Activated CD4-positive, alpha-beta T cell treated with anti-CD3 and anti-CD28 coated beads for 36 hours (primary cell): ENCODE measurements at regions not wholly inside any gene's neighbourhood (a gene's known extent, or its start where the extent isn't known, plus 50 kb on each side); places are given as distances from the start of the nearest gene placed in this dataset.
A peak's percentile ranks its signal among the peaks of the same experiment; 100 is the strongest.

Source experiments
- ATAC-seq: fragments of 200-7000 bp; cut with Tn5 transposase; one replicate; pipeline ENCODE4 v1.10.0; 2021; ENCODE audit warnings: mild to moderate bottlenecking, moderate library complexity
- CTCF ChIA-PET: fragments of 350-600 bp; sonication (Branson Sonifier 250); formaldehyde crosslinking; loops from one replicate; lab custom pipeline; 2021; ENCODE audit warnings: antibody characterized with exemption; lab: Charles Lee
- POLR2A ChIA-PET: fragments of 350-600 bp; sonication (Branson Sonifier 250); formaldehyde crosslinking; loops from one replicate; lab custom pipeline; 2021; ENCODE audit warnings: antibody characterized with exemption, inconsistent platforms; lab: Charles Lee
- DNase-seq: peaks from one replicate; pipeline ENCODE4 v3.0.0-alpha.2; 2020
- H3K27ac Mint-ChIP-seq: one replicate; pipeline ENCODE4 v1.8.0; 2021; ENCODE audit warnings: mixed read lengths
- H3K27me3 Mint-ChIP-seq: one replicate; pipeline ENCODE4 v1.8.0; 2021; ENCODE audit warnings: mixed read lengths
- H3K36me3 Mint-ChIP-seq: one replicate; pipeline ENCODE4 v1.8.0; 2021; ENCODE audit warnings: low read depth, mixed read lengths
- H3K4me1 Mint-ChIP-seq: one replicate; pipeline ENCODE4 v1.8.0; 2021; ENCODE audit warnings: mixed read lengths
- H3K4me3 Mint-ChIP-seq: one replicate; pipeline ENCODE4 v1.8.0; 2021; ENCODE audit warnings: mild to moderate bottlenecking, moderate library complexity, mixed read lengths
- H3K9me3 Mint-ChIP-seq: one replicate; pipeline ENCODE4 v1.8.0; 2021; ENCODE audit warnings: low read depth, mixed read lengths
- intact Hi-C, 2 experiments: fragments of 100-400 bp; cut with DNase I in 1 of 2; cut with micrococcal nuclease in 1 of 2; formaldehyde crosslinking; loops; one replicate each; pipeline versions ENCODE4 v1.14.2 to v1.15.1; 2022 to 2024; cut with DNase I, micrococcal nuclease

- CTCF ChIA-PET: no interaction called here
- Mint-ChIP-seq H3K36me3 (no peaks in the 10 kb centered on the region), H3K9me3 (no peaks in the 10 kb centered on the region)
Measured at GRCh38 chr12:74317078-74317601, 220.5 kb upstream of the ATXN7L3B start.

GRCh38 chr12:74317741-74318140 lies 219.9 kb upstream of the ATXN7L3B start:
- no peaks in the 10 kb centered on the region for H3K36me3 Mint-ChIP-seq
- DNase-seq: no peak
- no peaks in the 10 kb centered on the region for H3K4me1 Mint-ChIP-seq
- H3K27ac Mint-ChIP-seq: no peak overlapping the region
- no peaks in the 10 kb centered on the region for H3K27me3 Mint-ChIP-seq
- H3K4me3 Mint-ChIP-seq: no peak overlapping the region
- intact Hi-C loops: loop anchor here in 1 of 2 experiments (2.0 kb wide), 1 partner anchor 1971 kb away; no protein-coding TSS in a partner anchor
- ChIA-PET POLR2A (no interaction called here), CTCF (no interaction called here)
- ATAC-seq: no peak
- H3K9me3 Mint-ChIP-seq: no peaks in the 10 kb centered on the region

More at GRCh38 chr12:74317078-74317601, 220.5 kb upstream of the ATXN7L3B start:
- Mint-ChIP-seq H3K4me3 (no peak overlapping the region), H3K4me1 (no peaks in the 10 kb centered on the region), H3K27me3 (no peaks in the 10 kb centered on the region), H3K27ac (no peak overlapping the region)
- DNase-seq (no peak), ATAC-seq (no peak)
- POLR2A ChIA-PET: no interaction called here
- intact Hi-C loops: loop anchor here in 1 of 2 experiments (2.0 kb wide), 1 partner anchor 1970 kb away; no protein-coding TSS in a partner anchor

- POLR2A ChIA-PET: no interaction called here
- ATAC-seq (no peak), DNase-seq (no peak)
- Mint-ChIP-seq H3K36me3 (no peaks in the 10 kb centered on the region), H3K4me3 (no peak overlapping the region), H3K27ac (no peak overlapping the region), H3K4me1 (no peaks in the 10 kb centered on the region), H3K27me3 (no peaks in the 10 kb centered on the region), H3K9me3 (no peaks in the 10 kb centered on the region)
- intact Hi-C loops: no loop called here
- CTCF ChIA-PET: interaction anchor here (0.6 kb wide), 2 partner anchors 744 to 1087 kb away, joined by 3 read pairs; no protein-coding TSS in a partner anchor
Measured at GRCh38 chr12:74319886-74320285, 217.7 kb upstream of the ATXN7L3B start.

- no peak overlapping the region for H3K4me3 Mint-ChIP-seq
- intact Hi-C loops: no loop called here
- no peaks in the 10 kb centered on the region for H3K4me1 Mint-ChIP-seq
- POLR2A ChIA-PET: no interaction called here
- H3K9me3 Mint-ChIP-seq: no peaks in the 10 kb centered on the region
- no peaks in the 10 kb centered on the region for H3K36me3 Mint-ChIP-seq
- no peak overlapping the region for H3K27ac Mint-ChIP-seq
- CTCF ChIA-PET: no interaction called here
- no peak for DNase-seq
- H3K27me3 Mint-ChIP-seq: no peaks in the 10 kb centered on the region
- no peak for ATAC-seq
Measured at GRCh38 chr12:74321381-74321780, 216.3 kb upstream of the ATXN7L3B start.

GRCh38 chr12:74322792-74323191 lies 214.8 kb upstream of the ATXN7L3B start:
- DNase-seq: no peak
- intact Hi-C loops: no loop called here
- Mint-ChIP-seq H3K27me3 (no peaks in the 10 kb centered on the region), H3K9me3 (no peaks in the 10 kb centered on the region), H3K4me1 (no peaks in the 10 kb centered on the region), H3K27ac (no peak overlapping the region), H3K36me3 (no peaks in the 10 kb centered on the region), H3K4me3 (no peak overlapping the region)
- CTCF ChIA-PET: no interaction called here
- ATAC-seq: no peak
- POLR2A ChIA-PET: no interaction called here

DNA sequence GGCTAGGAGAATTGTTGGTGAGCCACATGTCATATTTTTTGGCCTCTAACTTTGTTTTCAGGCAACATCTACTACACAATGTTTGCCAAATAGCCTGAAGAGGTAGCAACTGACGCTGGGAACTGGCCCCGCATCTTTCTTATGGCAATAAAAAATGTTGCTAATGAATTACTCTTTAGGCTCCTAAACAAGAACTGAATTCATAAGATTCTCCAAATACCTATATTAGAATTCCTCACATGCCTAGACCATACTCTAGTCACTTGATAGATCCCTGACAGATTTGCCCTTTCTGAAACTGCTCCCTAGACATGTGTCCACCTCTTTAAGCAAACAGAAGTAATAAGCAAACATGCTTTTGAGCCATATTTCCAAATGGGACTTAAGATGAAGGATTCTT lies 209.0 kb upstream of the ATXN7L3B start:
- Mint-ChIP-seq H3K36me3 (no peaks in the 10 kb centered on the region), H3K4me1 (no peaks in the 10 kb centered on the region), H3K9me3 (no peaks in the 10 kb centered on the region), H3K4me3 (no peak overlapping the region), H3K27me3 (no peaks in the 10 kb centered on the region), H3K27ac (no peak overlapping the region)
- no peak for DNase-seq
- POLR2A ChIA-PET: no interaction called here
- intact Hi-C loops: no loop called here
- CTCF ChIA-PET: no interaction called here
- no peak for ATAC-seq

GRCh38 chr12:74334780-74335179 lies 202.9 kb upstream of the ATXN7L3B start:
- no peaks in the 10 kb centered on the region for H3K4me1 Mint-ChIP-seq
- intact Hi-C loops: no loop called here
- H3K9me3 Mint-ChIP-seq: no peaks in the 10 kb centered on the region
- H3K36me3 Mint-ChIP-seq: no peaks in the 10 kb centered on the region
- no peaks in the 10 kb centered on the region for H3K27me3 Mint-ChIP-seq
- ATAC-seq (no peak), DNase-seq (no peak)
- no peak overlapping the region for H3K4me3 Mint-ChIP-seq
- POLR2A ChIA-PET: no interaction called here
- H3K27ac Mint-ChIP-seq: no peak overlapping the region
- CTCF ChIA-PET: no interaction called here

- ATAC-seq: no peak
- no peaks in the 10 kb centered on the region for H3K36me3 Mint-ChIP-seq
- DNase-seq: no peak
- H3K9me3 Mint-ChIP-seq: no peaks in the 10 kb centered on the region
- no peaks in the 10 kb centered on the region for H3K4me1 Mint-ChIP-seq
- ChIA-PET CTCF (no interaction called here), POLR2A (no interaction called here)
- intact Hi-C loops: no loop called here
- no peak overlapping the region for H3K4me3 Mint-ChIP-seq
- H3K27me3 Mint-ChIP-seq: no peaks in the 10 kb centered on the region
- no peak overlapping the region for H3K27ac Mint-ChIP-seq
Measured at GRCh38 chr12:74337951-74338350, 199.7 kb upstream of the ATXN7L3B start.

GRCh38 chr12:74339211-74339610 lies 198.4 kb upstream of the ATXN7L3B start:
- ATAC-seq: no peak

DNA sequence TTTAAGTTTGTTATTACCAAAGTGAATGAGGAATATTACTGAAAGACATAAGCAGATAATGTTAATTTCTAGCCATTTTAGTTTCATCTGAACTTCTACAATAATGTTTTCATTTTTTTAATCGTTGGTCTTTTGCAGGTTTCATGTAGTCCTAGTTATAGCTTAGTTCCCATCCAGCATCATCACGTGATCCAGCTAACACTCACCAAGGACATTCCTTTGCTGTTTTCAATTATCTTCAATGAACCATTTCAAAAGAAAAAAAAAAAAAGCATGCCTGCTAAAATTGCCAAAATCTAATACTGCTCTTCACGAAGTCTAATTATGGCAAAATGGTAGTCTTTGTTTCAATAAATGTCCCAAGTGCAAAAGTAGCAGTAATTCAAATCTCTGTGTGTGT lies 187.7 kb upstream of the ATXN7L3B start:
- POLR2A ChIA-PET: no interaction called here
- CTCF ChIA-PET: no interaction called here
- Mint-ChIP-seq H3K9me3 (peaks cover 2% of the 10 kb centered on the region), H3K27ac (no peak overlapping the region), H3K36me3 (no peaks in the 10 kb centered on the region), H3K27me3 (no peaks in the 10 kb centered on the region), H3K4me1 (no peaks in the 10 kb centered on the region), H3K4me3 (no peak overlapping the region)
- ATAC-seq (no peak), DNase-seq (no peak)
- intact Hi-C loops: no loop called here

More at GRCh38 chr12:74339211-74339610, 198.4 kb upstream of the ATXN7L3B start:
- no peaks in the 10 kb centered on the region for H3K4me1 Mint-ChIP-seq
- no peak for DNase-seq
- H3K36me3 Mint-ChIP-seq: no peaks in the 10 kb centered on the region
- ChIA-PET POLR2A (no interaction called here), CTCF (interaction anchor here (0.5 kb wide), 1 partner anchor 605 kb away, joined by 3 read pairs; no protein-coding TSS in a partner anchor)
- no peak overlapping the region for H3K4me3 Mint-ChIP-seq
- H3K27ac Mint-ChIP-seq: no peak overlapping the region
- intact Hi-C loops: no loop called here
- no peaks in the 10 kb centered on the region for H3K27me3 Mint-ChIP-seq
- H3K9me3 Mint-ChIP-seq: no peaks in the 10 kb centered on the region

GRCh38 chr12:74365178-74365964 lies 172.3 kb upstream of the ATXN7L3B start:
- Mint-ChIP-seq H3K27ac (no peak overlapping the region), H3K36me3 (no peaks in the 10 kb centered on the region), H3K4me3 (no peak overlapping the region), H3K9me3 (no peaks in the 10 kb centered on the region), H3K4me1 (no peaks in the 10 kb centered on the region), H3K27me3 (no peaks in the 10 kb centered on the region)
- no peak for ATAC-seq
- peak; percentile 51 for DNase-seq
- ChIA-PET CTCF (no interaction called here), POLR2A (no interaction called here)
- intact Hi-C loops: loop anchor here in 1 of 2 experiments (5.0 kb wide), 1 partner anchor 343 kb away; no protein-coding TSS in a partner anchor

DNA sequence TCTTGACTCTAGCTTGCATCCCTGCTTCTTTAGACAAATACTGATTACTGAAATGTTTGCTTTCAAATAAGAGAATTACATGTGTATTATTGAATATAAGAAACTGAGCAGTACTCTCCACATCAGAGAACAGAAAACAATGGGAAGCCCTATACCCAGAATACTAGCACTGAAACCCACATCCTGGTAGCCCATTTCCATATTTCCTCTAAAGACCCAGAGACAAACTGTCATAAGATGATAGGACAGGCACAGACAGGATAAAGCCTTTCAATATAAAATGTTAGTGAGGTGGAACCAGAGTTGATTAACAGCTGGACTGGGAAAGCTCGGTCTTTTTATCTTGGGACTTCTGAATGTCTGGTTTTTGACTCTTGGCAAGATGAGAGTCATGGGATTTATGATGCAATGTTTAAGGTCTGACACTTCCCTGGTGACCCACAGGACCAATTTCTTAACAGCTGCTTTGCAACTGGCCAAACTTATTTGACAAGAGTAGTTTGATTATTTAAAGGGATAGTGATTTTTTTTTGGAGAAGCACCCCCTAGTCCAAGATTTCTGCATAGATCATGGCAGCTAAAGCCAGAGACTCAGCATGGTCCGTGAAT lies 166.9 kb upstream of the ATXN7L3B start:
- CTCF ChIA-PET: no interaction called here

More for the DNA sequence above, 166.9 kb upstream of the ATXN7L3B start:
- H3K4me3 Mint-ChIP-seq: no peak overlapping the region
- no peak for ATAC-seq
- POLR2A ChIA-PET: no interaction called here
- DNase-seq: no peak
- no peaks in the 10 kb centered on the region for H3K4me1 Mint-ChIP-seq
- H3K9me3 Mint-ChIP-seq: no peaks in the 10 kb centered on the region
- H3K36me3 Mint-ChIP-seq: no peaks in the 10 kb centered on the region
- no peaks in the 10 kb centered on the region for H3K27me3 Mint-ChIP-seq
- intact Hi-C loops: no loop called here
- no peak overlapping the region for H3K27ac Mint-ChIP-seq
